ENCODE measurements at regions not wholly inside any gene's neighbourhood (a gene's known extent, or its start where the extent isn't known, plus 50 kb on each side); places are given as distances from the start of the nearest gene placed in this dataset.
"Not testable (repeated sequence)": the region's sequence is repeated elsewhere in the genome, so short reads cannot be mapped to it uniquely, and the experiment has no call there.

DNA sequence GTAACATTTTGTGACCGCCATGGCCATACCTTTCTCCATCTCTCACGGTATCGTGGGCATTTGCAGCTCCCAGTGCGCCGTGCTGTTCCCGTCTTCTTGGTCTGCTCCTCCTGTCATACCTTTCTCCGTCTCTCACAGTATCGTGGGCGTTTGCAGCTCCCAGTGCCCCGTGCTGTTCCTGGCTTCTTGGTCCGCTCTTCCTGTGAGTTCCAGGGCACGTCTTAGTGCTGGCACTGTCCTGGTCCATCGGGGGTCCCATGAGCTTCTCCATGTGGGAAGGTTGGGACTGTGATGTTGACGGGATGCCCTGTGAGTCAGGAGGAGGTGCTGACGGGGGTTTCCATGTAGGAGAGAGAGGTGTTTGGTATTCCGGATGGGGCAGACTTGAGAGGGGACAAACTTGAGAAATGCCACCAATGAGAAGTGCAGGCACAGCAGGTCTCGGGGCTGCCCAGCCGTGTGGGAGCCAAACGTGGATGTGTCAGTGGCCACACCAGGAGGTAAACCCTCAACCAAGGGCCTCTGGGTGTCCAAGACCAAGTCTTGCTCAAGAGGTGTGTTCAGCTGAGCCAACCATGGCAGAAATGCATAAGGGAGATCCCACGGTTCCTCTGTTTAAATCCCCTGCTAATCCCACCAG, 84.7 kb upstream of the TNK2 start:
- not testable (repeated sequence) for TF ChIP-seq EZH2 (IDR thresholded peaks at IDR 0.05; ENCODE audit: insufficient read depth, poor library complexity, severe bottlenecking); EZH2phosphoT487 (IDR thresholded peaks at IDR 0.05; ENCODE audit: insufficient read depth, low read depth)
